Ramos (cell line): ENCODE measurements at regions not wholly inside any gene's neighbourhood (a gene's known extent, or its start where the extent isn't known, plus 50 kb on each side); places are given as distances from the start of the nearest gene placed in this dataset.
"Not testable (repeated sequence)": the region's sequence is repeated elsewhere in the genome, so short reads cannot be mapped to it uniquely, and the experiment has no call there.

Experiments
- in situ Hi-C: fragments of 300-500 bp; cut with MboI; formaldehyde crosslinking; loops from one replicate; pipeline ENCODE4 v1.14.3; 2022; ENCODE audit warnings: low sequenced_read_pairs; ENCODE audit not compliant: unreplicated experiment

GRCh38 chr19:28331596-28331995, 881.4 kb downstream of the UQCRFS1 start:
- in situ Hi-C loops: no loop called here

DNA sequence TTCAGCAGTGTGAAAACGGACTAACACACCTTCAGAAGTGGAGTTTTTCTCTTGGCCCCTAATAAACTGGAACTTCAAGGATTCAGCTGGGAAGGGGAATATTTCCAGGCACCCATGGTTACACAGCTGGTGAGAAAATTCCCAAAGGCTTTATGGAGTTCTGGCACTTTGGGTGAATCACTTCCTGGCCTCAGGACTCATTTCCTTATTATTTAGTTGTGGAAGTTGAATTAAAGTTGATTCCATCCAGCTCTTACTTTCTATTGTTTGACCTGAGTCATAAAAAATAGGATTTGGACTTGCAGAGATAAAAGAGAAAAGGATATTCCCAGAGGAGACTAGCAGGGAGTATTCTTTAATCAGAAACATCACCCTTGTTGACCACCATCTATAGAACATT, 882.1 kb downstream of the UQCRFS1 start:
- in situ Hi-C loops: no loop called here

DNA sequence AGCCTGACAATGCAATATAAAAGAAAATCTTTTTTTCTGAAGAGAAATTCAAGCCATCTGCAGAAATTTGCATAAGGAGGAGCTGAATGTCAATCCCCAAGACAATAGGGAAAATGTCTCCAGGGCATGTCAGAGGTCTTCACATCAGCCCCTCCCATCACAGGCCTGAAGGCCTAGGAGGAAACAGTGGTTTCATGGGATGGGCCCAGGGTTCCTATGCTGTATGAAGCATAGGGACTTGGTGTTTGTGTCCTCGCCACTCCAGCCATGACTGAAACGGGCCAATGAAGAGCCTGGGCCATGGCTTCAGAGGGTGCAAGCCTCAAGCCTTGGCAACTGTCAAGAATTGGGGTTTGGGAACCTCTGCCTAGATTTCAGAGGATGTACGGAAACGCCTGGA, 883.5 kb downstream of the UQCRFS1 start:
- in situ Hi-C loops: no loop called here

DNA sequence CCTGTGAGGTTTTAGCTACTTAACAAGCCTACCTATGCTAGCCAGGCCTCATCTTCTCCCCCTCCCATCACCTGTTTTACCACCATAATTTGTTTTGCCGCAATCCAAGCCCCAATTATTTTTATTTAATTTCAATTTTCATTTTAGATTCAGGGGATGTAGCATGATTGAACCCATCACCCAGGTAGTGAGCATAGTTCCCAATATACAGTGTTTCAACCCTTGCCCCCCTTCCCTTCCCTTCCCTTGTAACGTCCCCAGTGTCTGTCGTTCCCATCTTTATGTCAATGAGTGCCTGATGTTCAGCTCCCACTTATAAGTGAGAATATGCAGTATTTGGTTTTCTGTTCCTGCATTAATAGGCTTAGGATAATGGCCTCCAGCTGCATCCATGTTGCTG, 885.0 kb downstream of the UQCRFS1 start:
- in situ Hi-C loops: no loop called here

DNA sequence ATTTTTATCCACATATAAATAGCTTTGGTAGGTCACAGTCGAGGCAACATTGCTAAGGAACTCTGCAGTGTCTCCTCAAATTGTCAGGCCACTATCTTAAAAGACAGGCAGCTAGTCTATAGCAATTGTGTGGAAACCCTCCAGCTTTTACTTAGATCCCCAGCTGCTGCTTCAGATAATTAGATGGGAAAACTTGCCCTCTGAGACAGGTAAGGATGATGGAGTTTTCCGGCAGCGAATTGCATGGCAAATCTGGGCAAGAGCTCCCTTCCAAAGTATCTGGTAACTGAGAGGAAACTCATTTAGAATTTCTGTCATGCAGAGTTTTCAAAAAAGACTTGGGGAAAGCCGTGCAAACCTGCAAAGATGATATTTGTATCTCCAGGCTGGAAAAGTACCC, 886.2 kb downstream of the UQCRFS1 start:
- in situ Hi-C loops: no loop called here

GRCh38 chr19:28324275-28325060, 888.5 kb downstream of the UQCRFS1 start:
- in situ Hi-C loops: no loop called here

- in situ Hi-C loops: no loop called here
Measured at GRCh38 chr19:28322945-28323344, 890.0 kb downstream of the UQCRFS1 start.

DNA sequence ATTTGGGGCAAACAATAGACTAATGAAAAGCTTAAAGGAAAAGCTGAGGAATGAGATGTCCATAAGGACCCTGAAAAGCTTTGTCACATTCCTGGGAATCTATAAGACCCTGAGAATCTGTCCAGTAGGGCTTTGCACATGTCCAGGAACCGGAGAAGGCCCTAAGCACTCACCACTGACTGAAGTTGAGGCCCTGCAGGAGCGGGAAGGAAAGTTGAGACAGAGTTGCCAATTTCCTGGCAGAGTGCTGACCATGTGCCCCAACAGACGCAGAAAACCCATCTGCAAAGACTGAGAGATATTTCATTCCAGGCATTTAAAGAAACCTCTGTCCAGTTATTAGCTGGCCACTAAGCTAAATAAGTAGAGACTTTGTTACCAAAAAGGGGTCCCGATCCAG, 890.5 kb downstream of the UQCRFS1 start:
- in situ Hi-C loops: no loop called here

GRCh38 chr19:28319918-28320317, 893.0 kb downstream of the UQCRFS1 start:
- in situ Hi-C loops: no loop called here

DNA sequence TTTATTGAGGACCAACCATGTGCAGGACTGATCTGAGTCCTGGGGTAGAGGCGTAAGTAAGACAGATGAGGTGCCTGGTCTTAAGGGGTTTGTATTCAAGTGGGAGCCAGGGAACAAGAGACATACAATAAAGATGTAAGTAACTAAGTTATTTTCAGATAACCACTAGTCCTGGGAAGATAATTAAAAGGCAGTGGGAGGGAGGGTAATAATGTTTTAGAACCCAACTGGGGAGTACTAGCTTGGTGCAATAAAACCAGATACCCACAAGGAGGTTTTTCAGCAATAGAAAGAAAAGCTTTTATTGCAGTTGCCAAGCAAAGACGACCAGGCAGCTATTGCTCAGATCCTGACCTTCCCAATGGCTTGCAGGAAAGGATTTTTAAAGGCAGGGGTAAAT, 893.7 kb downstream of the UQCRFS1 start:
- in situ Hi-C loops: no loop called here

DNA sequence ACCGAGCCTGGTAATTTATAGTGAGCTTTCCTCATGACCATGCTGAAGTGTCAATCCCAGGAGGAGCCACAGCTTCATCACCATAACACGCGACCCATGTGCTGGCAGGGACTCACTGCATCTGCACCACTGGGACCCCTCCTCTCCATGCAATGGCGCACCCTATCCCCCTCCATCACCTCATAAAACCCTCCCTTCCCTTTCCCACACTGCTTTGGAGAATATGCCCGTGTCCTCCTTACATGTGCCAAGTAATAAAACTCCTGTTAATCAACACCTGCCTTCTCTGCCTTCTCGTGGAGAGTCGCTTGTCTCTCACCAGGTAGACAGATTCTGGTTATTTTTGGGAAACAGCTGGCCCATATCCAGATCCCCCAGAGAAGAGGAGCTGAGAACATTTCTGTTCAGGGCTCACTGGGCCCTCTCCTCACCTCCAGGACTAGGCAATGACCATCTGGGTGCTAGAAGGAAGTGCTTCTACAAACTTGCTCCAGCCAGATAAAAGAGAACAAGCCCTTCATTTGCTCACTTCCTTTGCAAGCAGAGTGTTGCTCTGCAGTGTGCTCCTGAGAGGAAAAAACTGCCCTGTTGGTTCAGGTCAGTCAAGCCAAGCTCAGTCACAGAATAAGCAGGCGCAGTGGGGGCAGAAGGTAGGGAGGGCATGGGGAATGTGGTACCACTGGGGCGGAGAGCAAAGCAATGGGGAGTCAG, 894.3 kb downstream of the UQCRFS1 start:
- in situ Hi-C loops: no loop called here

- in situ Hi-C loops: no loop called here
Measured at GRCh38 chr19:28316464-28316863, 896.5 kb downstream of the UQCRFS1 start.

- in situ Hi-C loops: no loop called here
Measured at GRCh38 chr19:28314756-28315155, 898.2 kb downstream of the UQCRFS1 start.

DNA sequence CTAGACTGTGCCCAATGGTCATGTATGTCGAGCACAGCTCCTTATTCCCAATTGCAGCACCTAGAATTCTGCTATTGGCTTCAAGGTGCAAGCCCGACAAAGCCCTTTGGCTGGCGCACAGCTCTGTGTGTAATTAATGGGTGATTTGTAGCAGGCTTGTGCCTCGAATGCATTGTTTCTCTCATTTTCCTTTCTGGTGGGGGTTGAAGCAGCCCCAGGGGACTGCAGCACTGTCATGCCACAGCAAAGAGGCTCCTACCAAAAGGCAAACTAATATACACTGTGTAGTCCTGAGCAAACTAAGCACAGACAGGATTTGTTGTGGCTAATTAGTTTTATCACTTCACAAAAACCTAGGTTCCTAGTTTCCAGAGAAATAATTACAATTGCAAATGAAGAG, 898.7 kb downstream of the UQCRFS1 start:
- in situ Hi-C loops: no loop called here

GRCh38 chr19:28313633-28314032, 899.3 kb downstream of the UQCRFS1 start:
- in situ Hi-C loops: no loop called here

DNA sequence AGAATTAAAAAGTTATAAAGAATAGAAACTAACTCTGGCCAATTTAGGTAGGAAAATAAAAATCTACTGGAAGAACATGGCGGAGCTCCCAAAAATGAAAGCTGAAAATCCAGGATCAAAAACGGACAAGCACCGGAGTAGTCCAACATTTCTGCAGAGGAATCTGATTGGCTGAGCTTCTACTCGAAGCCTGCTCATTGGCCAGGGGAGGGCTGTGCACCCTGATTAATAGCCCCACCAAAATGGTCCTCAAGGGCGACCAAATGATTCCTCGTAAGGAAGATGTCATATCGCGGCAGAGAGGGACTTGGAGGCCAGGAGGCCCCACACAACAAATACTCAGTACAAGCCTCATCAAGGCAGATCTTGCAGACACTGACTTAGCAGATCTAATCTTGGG, 900.7 kb downstream of the UQCRFS1 start:
- in situ Hi-C loops: no loop called here

- in situ Hi-C loops: not testable (repeated sequence)
Measured at GRCh38 chr19:28310829-28311228, 902.1 kb downstream of the UQCRFS1 start.

DNA sequence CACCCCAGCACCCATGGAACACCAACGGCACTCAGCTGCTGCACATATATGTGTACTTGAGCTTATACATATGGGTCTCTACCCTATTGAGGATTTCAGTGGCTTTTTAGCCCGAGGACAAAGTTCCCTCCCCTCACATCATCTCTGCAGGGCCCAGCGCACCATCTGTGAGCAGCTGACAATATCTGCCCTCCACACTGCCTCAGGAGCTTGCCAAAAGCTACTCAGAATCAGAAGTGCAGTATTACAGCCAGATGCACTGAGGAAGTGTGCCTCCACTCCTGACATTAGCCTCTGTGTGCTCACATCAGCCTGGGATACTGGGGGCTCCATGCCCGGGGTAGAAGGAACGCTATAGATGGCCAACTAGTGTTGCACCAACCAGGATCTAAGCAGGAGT, 903.9 kb downstream of the UQCRFS1 start:
- in situ Hi-C loops: no loop called here

- in situ Hi-C loops: no loop called here
Measured at GRCh38 chr19:28307963-28308362, 905.0 kb downstream of the UQCRFS1 start.

DNA sequence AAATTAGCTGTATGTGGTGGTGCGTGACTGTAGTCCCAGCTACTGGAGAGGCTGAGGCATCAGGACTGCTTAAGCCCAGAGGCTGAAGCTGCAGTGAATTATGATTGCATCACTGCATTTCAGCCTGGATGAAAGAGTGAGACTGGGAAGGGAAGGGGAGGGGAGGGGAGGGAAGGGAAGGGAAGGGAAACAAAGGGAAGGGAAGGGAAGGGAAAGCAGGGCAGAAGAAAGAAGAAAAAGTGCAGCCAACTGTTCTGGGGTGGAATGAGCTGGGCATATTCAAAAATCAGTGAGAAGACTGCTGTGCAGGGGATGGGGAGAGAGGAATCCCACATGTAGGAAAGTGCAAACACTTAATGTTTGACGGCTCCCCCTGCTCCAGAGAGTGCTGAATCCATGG, 905.5 kb downstream of the UQCRFS1 start:
- in situ Hi-C loops: no loop called here

DNA sequence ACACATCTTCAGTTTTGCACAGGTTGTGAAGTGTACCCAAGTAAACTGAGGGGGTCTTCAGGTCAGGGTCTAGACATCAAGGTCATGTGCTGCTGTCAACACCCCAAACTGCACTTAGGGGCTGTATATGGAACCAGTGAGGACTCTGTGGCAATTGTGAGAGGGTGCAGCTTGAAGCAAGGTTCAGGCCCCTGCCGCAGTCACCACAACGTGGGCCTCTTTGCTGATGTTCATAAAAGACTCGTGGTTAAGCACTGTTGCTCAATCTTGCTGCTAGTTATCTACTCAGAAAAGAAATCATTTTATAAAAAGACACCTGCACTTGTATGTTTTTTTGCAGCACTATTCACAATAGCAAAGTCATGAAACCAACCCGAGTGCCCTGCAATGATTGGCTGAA, 907.4 kb downstream of the UQCRFS1 start:
- in situ Hi-C loops: no loop called here

GRCh38 chr19:28303502-28303901, 909.4 kb downstream of the UQCRFS1 start:
- in situ Hi-C loops: no loop called here
